T47D (cell line): ENCODE measurements at regions not wholly inside any gene's neighbourhood (a gene's known extent, or its start where the extent isn't known, plus 50 kb on each side); places are given as distances from the start of the nearest gene placed in this dataset.

Source experiments
- DNase-seq, 2 experiments: peaks; one replicate each; pipeline versions ENCODE4 v3.0.0 to v3.0.0-alpha.2; 2011 to 2012; ENCODE audit warnings: low read depth in 1 of 2, low spot score in 1 of 2
- JUND ChIP-seq: IDR thresholded peaks from 2 replicates; pipeline ENCODE4 v1.6.1; 2012; ENCODE audit warnings: low read depth
- in situ Hi-C: cut with HindIII; loops from 2 replicates; pipeline ENCODE4 v1.10.0; 2016; ENCODE audit warnings: low sequenced_read_pairs, low pct_unique_long_range_greater_than_20kb

- DNase-seq = no peak
- in situ Hi-C loops = no loop called here
- no peak for TF ChIP-seq JUND
Observed at GRCh38 chr10:84921701-84922100, 593.3 kb downstream of the CCSER2 start.

- peak in 1 of 2 experiments; percentile 82 for DNase-seq
- in situ Hi-C loops = no loop called here
- no peak for TF ChIP-seq JUND
Observed at GRCh38 chr10:84924131-84924530, 595.7 kb downstream of the CCSER2 start.

- no peak for TF ChIP-seq JUND
- DNase-seq = no peak
- in situ Hi-C loops = no loop called here
Observed at GRCh38 chr10:84925495-84925894, 597.1 kb downstream of the CCSER2 start.

- DNase-seq = no peak
- TF ChIP-seq JUND = no peak
- in situ Hi-C loops = no loop called here
Observed at GRCh38 chr10:84933402-84933801, 605.0 kb downstream of the CCSER2 start.

GRCh38 chr10:84935772-84936171 lies 607.4 kb downstream of the CCSER2 start:
- TF ChIP-seq JUND = no peak
- in situ Hi-C loops = no loop called here
- no peak for DNase-seq

- no peak for TF ChIP-seq JUND
- in situ Hi-C loops = no loop called here
- DNase-seq = no peak
Observed at GRCh38 chr10:84938117-84938905, 609.9 kb downstream of the CCSER2 start.

- in situ Hi-C loops = no loop called here
- no peak for TF ChIP-seq JUND
- no peak for DNase-seq
Observed at GRCh38 chr10:84943541-84943940, 615.2 kb downstream of the CCSER2 start.

- in situ Hi-C loops = no loop called here
- no peak for DNase-seq
- no peak for TF ChIP-seq JUND
Observed at GRCh38 chr10:84944187-84944586, 615.8 kb downstream of the CCSER2 start.

- DNase-seq = no peak
Observed at GRCh38 chr10:84945791-84946190, 617.4 kb downstream of the CCSER2 start.

GRCh38 chr10:84946904-84947303 lies 618.5 kb downstream of the CCSER2 start:
- in situ Hi-C loops = no loop called here
- no peak for TF ChIP-seq JUND
- DNase-seq = no peak

More at GRCh38 chr10:84945791-84946190, 617.4 kb downstream of the CCSER2 start:
- no peak for TF ChIP-seq JUND
- in situ Hi-C loops = no loop called here

- in situ Hi-C loops = no loop called here
- TF ChIP-seq JUND = no peak
- DNase-seq = peak; percentile 43 to 73
Observed at GRCh38 chr10:84948644-84949043, 620.3 kb downstream of the CCSER2 start.

GRCh38 chr10:84951616-84952015 lies 623.2 kb downstream of the CCSER2 start:
- in situ Hi-C loops = no loop called here
- no peak for DNase-seq
- no peak for TF ChIP-seq JUND

GRCh38 chr10:84957427-84957826 lies 629.0 kb downstream of the CCSER2 start:
- TF ChIP-seq JUND = no peak
- DNase-seq = no peak
- in situ Hi-C loops = no loop called here

GRCh38 chr10:84965468-84965867 lies 637.1 kb downstream of the CCSER2 start:
- in situ Hi-C loops = no loop called here
- TF ChIP-seq JUND = no peak
- DNase-seq = no peak
